PC-3 (cell line): ENCODE measurements at regions not wholly inside any gene's neighbourhood (a gene's known extent, or its start where the extent isn't known, plus 50 kb on each side); places are given as distances from the start of the nearest gene placed in this dataset.

ENCODE experiments used
- ATAC-seq: fragments of 200-7000 bp; cut with Tn5 transposase; 2 replicates; pipeline ENCODE4 v1.9.1; 2020; ENCODE audit warnings: mild to moderate bottlenecking, moderate library complexity
- BruUV-seq: library from RNA; stranded (reverse); fragments of 400-500 nt; replicated peaks from 2 replicates; lab custom pipeline; 2021; lab: Mats Ljungman, UMichigan
- CTCF ChIA-PET: fragments of 300-600 bp; sonication (Branson Sonifier 250); formaldehyde crosslinking; loops from one replicate; lab custom pipeline; 2022; ENCODE audit warnings: antibody characterized with exemption; lab: Charles Lee
- POLR2A ChIA-PET: fragments of 300-600 bp; sonication (Branson Sonifier 250); formaldehyde crosslinking; loops from one replicate; lab custom pipeline; 2022; ENCODE audit warnings: antibody characterized with exemption; ENCODE audit not compliant: unreplicated experiment; lab: Charles Lee
- DNase-seq: peaks from one replicate; pipeline ENCODE4 v3.0.0-alpha.2; 2015
- H2AFZ ChIP-seq: fragments of 300-600 bp; sonication (generic); 2 replicates; pipeline ENCODE4 v1.6.0; 2016; ENCODE audit warnings: antibody characterized with exemption, low read length
- H3F3A ChIP-seq: fragments of 300-600 bp; sonication (generic); one replicate; pipeline ENCODE4 v1.6.0; 2017; ENCODE audit warnings: antibody characterized with exemption, low read length, control low read depth, mild to moderate bottlenecking; ENCODE audit not compliant: unreplicated experiment
- H3K27ac ChIP-seq: fragments of 300-600 bp; sonication (generic); 2 replicates; pipeline ENCODE4 v1.5.1; 2016; ENCODE audit warnings: mild to moderate bottlenecking, low read length
- H3K27me3 ChIP-seq: fragments of 300-600 bp; sonication (generic); 2 replicates; pipeline ENCODE4 v1.6.1; 2016; ENCODE audit warnings: low read length, mixed read lengths
- H3K36me3 ChIP-seq: fragments of 300-600 bp; sonication (generic); 2 replicates; pipeline ENCODE4 v1.6.1; 2016; ENCODE audit warnings: low read depth, mixed run types, low read length, mixed read lengths
- H3K4me1 ChIP-seq: fragments of 300-600 bp; sonication (generic); 2 replicates; pipeline ENCODE4 v1.5.1; 2016; ENCODE audit warnings: low read length; ENCODE audit not compliant: insufficient read depth
- H3K4me2 ChIP-seq: fragments of 300-600 bp; sonication (generic); 2 replicates; pipeline ENCODE4 v1.6.0; 2016; ENCODE audit warnings: low read length
- H3K4me3 ChIP-seq: fragments of 300-600 bp; sonication (generic); 2 replicates; pipeline ENCODE4 v1.5.1; 2016; ENCODE audit warnings: mild to moderate bottlenecking, low read length, mixed read lengths
- H3K79me2 ChIP-seq: fragments of 300-600 bp; sonication (generic); 2 replicates; pipeline ENCODE4 v1.6.1; 2017; ENCODE audit warnings: low read length, mixed read lengths
- H3K9ac ChIP-seq: fragments of 300-600 bp; sonication (generic); 2 replicates; pipeline ENCODE4 v1.6.0; 2016; ENCODE audit warnings: mild to moderate bottlenecking, low read length
- H3K9me2 ChIP-seq: fragments of 300-600 bp; sonication (generic); replicated peaks from 2 replicates; pipeline ENCODE4 v1.6.1; 2016; ENCODE audit warnings: mixed run types, low read length, mixed read lengths
- H3K9me3 ChIP-seq: fragments of 300-600 bp; sonication (generic); 2 replicates; pipeline ENCODE4 v1.6.1; 2016; ENCODE audit warnings: low read length, mixed read lengths
- H4K20me1 ChIP-seq: fragments of 300-600 bp; sonication (generic); 2 replicates; pipeline ENCODE4 v1.6.1; 2016; ENCODE audit warnings: low read length, mixed read lengths
- CTCF ChIP-seq: fragments of 300-600 bp; sonication (generic); conservative IDR thresholded peaks from 2 replicates; pipeline ENCODE4 v1.5.1; 2017; ENCODE audit warnings: antibody characterized with exemption, low read depth, mild to moderate bottlenecking, low read length
- EZH2 ChIP-seq: fragments of 300-600 bp; sonication (generic); IDR thresholded peaks from one replicate; pipeline ENCODE4 v1.6.1; 2017; ENCODE audit warnings: antibody characterized with exemption, mild to moderate bottlenecking, low read length; ENCODE audit not compliant: unreplicated experiment
- EZH2phosphoT487 ChIP-seq: fragments of 300-600 bp; sonication (generic); IDR thresholded peaks from 2 replicates; pipeline ENCODE4 v1.6.1; 2018; ENCODE audit warnings: mild to moderate bottlenecking, antibody characterized with exemption, low read length, borderline replicate concordance
- intact Hi-C: fragments of 100-400 bp; cut with micrococcal nuclease; formaldehyde crosslinking; loops from 2 replicates; pipeline ENCODE4 v1.9.0; 2023

- Histone ChIP-seq H3K27me3 (no peaks in the 10 kb centered on the region), H3K79me2 (no peaks in the 10 kb centered on the region), H3K4me2 (no peak overlapping the region), H2AFZ (no peak overlapping the region), H4K20me1 (no peaks in the 10 kb centered on the region), H3F3A (no peaks in the 10 kb centered on the region), H3K4me1 (no peaks in the 10 kb centered on the region), H3K9ac (no peak overlapping the region), H3K9me2 (no peaks in the 10 kb centered on the region), H3K27ac (no peak overlapping the region), H3K4me3 (no peak overlapping the region), H3K36me3 (no peaks in the 10 kb centered on the region), H3K9me3 (no peaks in the 10 kb centered on the region)
- BruUV-seq, result no TSS peak
- DNase-seq (no peak), ATAC-seq (no peak)
- intact Hi-C loops, result no loop called here
- POLR2A ChIA-PET, result no interaction called here
- TF ChIP-seq EZH2phosphoT487 (no peak), CTCF (no peak), EZH2 (no peak)
- CTCF ChIA-PET, result no interaction called here
Measured at GRCh38 chr2:78606895-78607294, 418.6 kb upstream of the REG3G start.

- CTCF ChIA-PET, result no interaction called here
- Histone ChIP-seq H3K27me3 (no peaks in the 10 kb centered on the region), H2AFZ (no peak overlapping the region), H3K79me2 (no peaks in the 10 kb centered on the region), H3K9me3 (no peaks in the 10 kb centered on the region), H3K4me2 (no peak overlapping the region), H3K4me3 (no peak overlapping the region), H3K36me3 (no peaks in the 10 kb centered on the region), H3K4me1 (no peaks in the 10 kb centered on the region), H3K9ac (no peak overlapping the region), H3K27ac (no peak overlapping the region), H3K9me2 (no peaks in the 10 kb centered on the region), H3F3A (no peaks in the 10 kb centered on the region), H4K20me1 (no peaks in the 10 kb centered on the region)
- TF ChIP-seq EZH2 (no peak), EZH2phosphoT487 (no peak), CTCF (no peak)
- no TSS peak for BruUV-seq
- intact Hi-C loops, result no loop called here
- no peak for DNase-seq
- ATAC-seq, result no peak
- POLR2A ChIA-PET, result no interaction called here
Measured at GRCh38 chr2:78614726-78615125, 410.8 kb upstream of the REG3G start.

- DNase-seq, result no peak
- no peak for ATAC-seq
- BruUV-seq, result no TSS peak
- Histone ChIP-seq H3K4me2 (no peak overlapping the region), H3K36me3 (no peaks in the 10 kb centered on the region), H3F3A (no peaks in the 10 kb centered on the region), H3K4me1 (no peaks in the 10 kb centered on the region), H4K20me1 (no peaks in the 10 kb centered on the region), H3K27ac (no peak overlapping the region), H2AFZ (no peak overlapping the region), H3K4me3 (no peak overlapping the region), H3K9ac (no peak overlapping the region), H3K27me3 (no peaks in the 10 kb centered on the region), H3K79me2 (no peaks in the 10 kb centered on the region), H3K9me3 (no peaks in the 10 kb centered on the region), H3K9me2 (no peaks in the 10 kb centered on the region)
- CTCF ChIA-PET, result no interaction called here
- intact Hi-C loops, result no loop called here
- POLR2A ChIA-PET, result no interaction called here
- TF ChIP-seq EZH2phosphoT487 (no peak), CTCF (no peak), EZH2 (no peak)
Measured at GRCh38 chr2:78615956-78616355, 409.5 kb upstream of the REG3G start.
